H1 (cell line): ENCODE measurements at regions not wholly inside any gene's neighbourhood (a gene's known extent, or its start where the extent isn't known, plus 50 kb on each side); places are given as distances from the start of the nearest gene placed in this dataset.
A peak's percentile ranks its signal among the peaks of the same experiment; 100 is the strongest.

Experiments used
- CTCF ChIA-PET: fragments of 300-600 bp; sonication (Branson Sonifier 250); formaldehyde crosslinking; loops from one replicate; lab custom pipeline; 2021; ENCODE audit not compliant: partially characterized antibody; lab: Charles Lee
- POLR2A ChIA-PET: fragments of 300-600 bp; sonication (Branson Sonifier 250); formaldehyde crosslinking; loops from one replicate; lab custom pipeline; 2021; ENCODE audit warnings: inconsistent platforms; ENCODE audit not compliant: partially characterized antibody; lab: Charles Lee
- DNase-seq, 2 experiments: peaks; one replicate each; pipeline versions ENCODE4 v3.0.0 to v3.0.0-alpha.2; 2010 to 2022; ENCODE audit warnings: low spot score in 2 of 2, low read depth in 1 of 2, mixed read lengths in 1 of 2
- FAIRE-seq: peaks from 2 replicates; lab custom pipeline; 2011; peaks lifted over from hg19 to GRCh38; lab: Jason Lieb, UNC
- H2AFZ ChIP-seq: 2 replicates; pipeline ENCODE4 v1.8.1; 2012; ENCODE audit warnings: low read length, inconsistent platforms
- H2AK5ac ChIP-seq: 2 replicates; pipeline ENCODE4 v1.6.1; 2013; ENCODE audit warnings: low read depth, low read length
- H2BK120ac ChIP-seq: replicated peaks from 2 replicates; pipeline ENCODE3; 2013; ENCODE audit warnings: low read depth, low read length, inconsistent platforms
- H2BK12ac ChIP-seq: 2 replicates; pipeline ENCODE4 v1.6.1; 2013; ENCODE audit warnings: low read depth, low read length
- H2BK15ac ChIP-seq: 2 replicates; pipeline ENCODE4 v1.6.1; 2013; ENCODE audit warnings: low read length
- H2BK20ac ChIP-seq: 2 replicates; pipeline ENCODE4 v1.6.1; 2013; ENCODE audit warnings: low read length
- H2BK5ac ChIP-seq: 2 replicates; pipeline ENCODE4 v1.6.1; 2013; ENCODE audit warnings: low read depth, low read length
- H3K14ac ChIP-seq: 2 replicates; pipeline ENCODE4 v1.6.1; 2013; ENCODE audit warnings: inconsistent platforms; ENCODE audit not compliant: insufficient read length
- H3K18ac ChIP-seq: 2 replicates; pipeline ENCODE4 v1.6.1; 2013; ENCODE audit warnings: low read length; ENCODE audit errors: extremely low read depth
- H3K23ac ChIP-seq: 2 replicates; pipeline ENCODE4 v1.6.1; 2013; ENCODE audit warnings: inconsistent platforms; ENCODE audit not compliant: insufficient read length
- H3K23me2 ChIP-seq: 2 replicates; pipeline ENCODE4 v1.6.1; 2013; ENCODE audit warnings: low read depth, low read length
- H3K27ac ChIP-seq: 2 replicates; pipeline ENCODE4 v1.6.1; 2011; ENCODE audit warnings: low read depth, low read length, inconsistent platforms
- H3K27me3 ChIP-seq, 4 experiments: replicated peaks in 1 of 4; 1 replicate in 1 of 4; 2 replicates in 3 of 4; pipeline versions ENCODE4 v1.6.1 to v1.8.1; 2011 to 2013; ENCODE audit warnings: low read length in 3 of 4, mild to moderate bottlenecking in 3 of 4, inconsistent platforms in 2 of 4, mixed read lengths in 2 of 4, moderate library complexity in 1 of 4; ENCODE audit not compliant: control insufficient read depth in 3 of 4, insufficient read depth in 3 of 4; ENCODE audit errors: extremely low read depth in 1 of 4
- H3K36me3 ChIP-seq, 4 experiments: 2 replicates each; pipeline versions ENCODE4 v1.6.1 to v1.8.1; 2011 to 2013; ENCODE audit warnings: mild to moderate bottlenecking in 4 of 4, low read length in 3 of 4, moderate library complexity in 2 of 4, control low read depth in 1 of 4, inconsistent platforms in 1 of 4; ENCODE audit not compliant: insufficient read depth in 4 of 4, control insufficient read depth in 2 of 4
- H3K4ac ChIP-seq: replicated peaks from 2 replicates; pipeline ENCODE3; 2013; ENCODE audit warnings: low read length, low read depth, mixed read lengths, inconsistent platforms; ENCODE audit not compliant: insufficient read length
- H3K4me1 ChIP-seq, 4 experiments: replicated peaks in 1 of 4; 1 replicate in 1 of 4; 2 replicates in 3 of 4; pipeline versions ENCODE4 v1.6.1 to v1.8.1; 2011 to 2013; ENCODE audit warnings: low read length in 3 of 4, inconsistent platforms in 2 of 4, mixed read lengths in 1 of 4; ENCODE audit not compliant: insufficient read depth in 4 of 4, control insufficient read depth in 3 of 4
- H3K4me2 ChIP-seq, 2 experiments: 2 replicates each; pipeline versions ENCODE4 v1.6.1 to v1.8.1; 2011 to 2013; ENCODE audit warnings: low read depth in 2 of 2, low read length in 2 of 2, control low read depth in 1 of 2, inconsistent platforms in 1 of 2, mild to moderate bottlenecking in 1 of 2; ENCODE audit not compliant: insufficient read depth in 1 of 2
- H3K4me3 ChIP-seq, 4 experiments: fragments of 200-600, 300-600 bp in 1 of 4; sonication (generic), shearing (Covaris generic), sonication (Bioruptor Twin) in 1 of 4; 2 replicates each; pipeline versions ENCODE4 v1.5.1 to v1.8.1; 2011 to 2016; ENCODE audit warnings: low read length in 4 of 4, low read depth in 3 of 4, control low read depth in 2 of 4, inconsistent platforms in 2 of 4, mild to moderate bottlenecking in 2 of 4, mixed read lengths in 1 of 4, moderate library complexity in 1 of 4; ENCODE audit not compliant: insufficient read depth in 2 of 4; ENCODE audit errors: extremely low read depth in 1 of 4
- H3K56ac ChIP-seq: replicated peaks from 2 replicates; pipeline ENCODE3; 2013; ENCODE audit warnings: low read depth, mild to moderate bottlenecking, mixed read lengths, low read length, inconsistent platforms; ENCODE audit not compliant: insufficient read length
- H3K79me1 ChIP-seq: 2 replicates; pipeline ENCODE4 v1.6.1; 2013; ENCODE audit warnings: low read depth, low read length, control low read depth
- H3K79me2 ChIP-seq, 2 experiments: 2 replicates each; pipeline versions ENCODE4 v1.6.1 to v1.8.1; 2012 to 2013; ENCODE audit warnings: low read length in 2 of 2, mild to moderate bottlenecking in 2 of 2, inconsistent platforms in 1 of 2; ENCODE audit not compliant: insufficient read depth in 2 of 2, control insufficient read depth in 1 of 2
- H3K9ac ChIP-seq, 4 experiments: replicated peaks in 1 of 4; 1 replicate in 1 of 4; 2 replicates in 3 of 4; pipeline versions ENCODE4 v1.6.1 to v1.8.1; 2011 to 2013; ENCODE audit warnings: low read depth in 3 of 4, low read length in 3 of 4, control low read depth in 2 of 4, mild to moderate bottlenecking in 2 of 4, moderate library complexity in 2 of 4, inconsistent platforms in 1 of 4; ENCODE audit errors: extremely low read depth in 1 of 4
- H3K9me3 ChIP-seq, 2 experiments: 2 replicates each; pipeline versions ENCODE4 v1.6.1 to v1.8.1; 2012 to 2013; ENCODE audit warnings: mild to moderate bottlenecking in 2 of 2, moderate library complexity in 2 of 2, control low read depth in 1 of 2, inconsistent platforms in 1 of 2, low read depth in 1 of 2, low read length in 1 of 2, mixed read lengths in 1 of 2; ENCODE audit not compliant: insufficient read depth in 2 of 2
- H4K20me1 ChIP-seq, 2 experiments: replicated peaks in 1 of 2; 2 replicates each; pipeline versions ENCODE3 to v1.8.1; 2011 to 2013; ENCODE audit warnings: inconsistent platforms in 2 of 2, low read length in 2 of 2, mild to moderate bottlenecking in 1 of 2; ENCODE audit not compliant: insufficient read depth in 2 of 2, control insufficient read depth in 1 of 2
- H4K5ac ChIP-seq: 2 replicates; pipeline ENCODE4 v1.6.1; 2013; ENCODE audit warnings: low read length, low read depth, mixed read lengths, inconsistent platforms; ENCODE audit not compliant: insufficient read length
- H4K8ac ChIP-seq: 2 replicates; pipeline ENCODE4 v1.8.0; 2013; ENCODE audit warnings: mild to moderate bottlenecking, moderate library complexity, low read length, inconsistent platforms; ENCODE audit not compliant: insufficient read depth; ENCODE audit errors: extremely low read depth
- H4K91ac ChIP-seq: replicated peaks from 2 replicates; pipeline ENCODE3; 2013; ENCODE audit warnings: low read length, mixed read lengths, inconsistent platforms; ENCODE audit not compliant: insufficient read length
- RNF2 ChIP-seq: fragments of 200-900, 300-1000 bp; sonication (generic); IDR thresholded peaks from 2 replicates; pipeline ENCODE4 v1.7.1; 2016; ENCODE audit warnings: borderline replicate concordance, low read depth, mild to moderate bottlenecking, antibody characterized with exemption, low read length; ENCODE audit not compliant: poor library complexity, severe bottlenecking; ENCODE audit errors: missing control alignments
- TEAD4 ChIP-seq: IDR thresholded peaks from 2 replicates; pipeline ENCODE4 v1.6.1; 2012; ENCODE audit warnings: low read depth, low read length, inconsistent platforms, mixed read lengths

DNA sequence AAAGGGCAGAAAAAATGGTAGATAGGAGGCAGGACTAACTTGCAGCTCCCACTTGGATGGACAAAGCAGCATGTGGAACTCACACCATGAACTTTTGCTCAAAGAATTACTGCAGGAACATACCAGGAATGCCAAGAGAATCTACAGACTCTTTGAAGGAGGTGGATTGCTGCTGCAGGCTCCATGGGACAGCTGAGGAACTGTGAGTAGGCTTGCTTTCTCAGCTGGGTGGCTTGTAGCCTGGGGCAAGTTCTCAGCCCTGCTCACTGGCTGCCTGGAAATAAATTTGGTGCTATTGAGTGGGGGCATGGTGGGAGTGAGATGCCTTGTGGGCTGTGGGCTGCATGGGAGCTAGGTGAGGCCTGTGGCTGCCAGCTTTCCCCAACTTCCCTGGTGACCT is 574.5 kb downstream of the PRELID2 start:
- Histone ChIP-seq H2AK5ac (no peak overlapping the region), H3K14ac (no peak overlapping the region), H4K20me1 (no peaks in the 10 kb centered on the region), H2BK12ac (no peak overlapping the region), H3K4me2 (no peak overlapping the region), H4K8ac (no peak overlapping the region), H3K27me3 (no peaks in the 10 kb centered on the region), H4K5ac (no peak overlapping the region), H2BK120ac (no peak overlapping the region), H3K9ac (no peak overlapping the region), H3K27ac (no peak overlapping the region), H3K79me2 (no peaks in the 10 kb centered on the region), H3K4me1 (no peaks in the 10 kb centered on the region), H3K23me2 (no peaks in the 10 kb centered on the region), H2BK15ac (no peak overlapping the region), H3K23ac (no peak overlapping the region), H2BK5ac (no peak overlapping the region), H2BK20ac (no peak overlapping the region), H3K36me3 (no peaks in the 10 kb centered on the region), H2AFZ (no peak overlapping the region), H3K9me3 (peaks cover 6 to 14% of the 10 kb centered on the region in 2 experiments; a peak in 2 of 4 replicates), H3K18ac (no peak overlapping the region), H4K91ac (no peak overlapping the region), H3K4ac (no peak overlapping the region), H3K4me3 (no peak overlapping the region), H3K79me1 (no peaks in the 10 kb centered on the region), H3K56ac (no peak overlapping the region)
- DNase-seq = no peak
- FAIRE-seq = no peak
- ChIA-PET CTCF (interaction anchor here (1.1 to 1.6 kb wide), 3 partner anchors 13 to 419 kb away, joined by 3 to 4 read pairs (median 3); no protein-coding TSS in a partner anchor), POLR2A (no interaction called here)
- TF ChIP-seq RNF2 (no peak), TEAD4 (0 out of 2 replicates have a peak, but pooled peaks have one; percentile 34)
